IMR-90 (cell line): ENCODE measurements at regions not wholly inside any gene's neighbourhood (a gene's known extent, or its start where the extent isn't known, plus 50 kb on each side); places are given as distances from the start of the nearest gene placed in this dataset.

Experiments used
- ATAC-seq: fragments of 200-7000 bp; cut with Tn5 transposase; 2 replicates; pipeline ENCODE4 v1.9.1; 2020; ENCODE audit warnings: low read depth, mild to moderate bottlenecking, moderate library complexity
- BruUV-seq: library from RNA; stranded (reverse); fragments of 400-500 nt; replicated peaks from 2 replicates; lab custom pipeline; 2021; lab: Mats Ljungman, UMichigan
- CTCF ChIA-PET: fragments of 300-600 bp; formaldehyde crosslinking; extraction: SDS; loops from one replicate; lab custom pipeline; 2021; ENCODE audit warnings: antibody characterized with exemption; lab: Yijun Ruan, JAX
- POLR2A ChIA-PET: fragments of 300-600 bp; sonication (Branson Sonifier 250); formaldehyde crosslinking; loops from one replicate; lab custom pipeline; 2022; ENCODE audit warnings: antibody characterized with exemption; ENCODE audit not compliant: unreplicated experiment; lab: Charles Lee
- DNase-seq: peaks from one replicate; pipeline ENCODE4 v3.0.0; 2013
- H2AFZ ChIP-seq: replicated peaks from 2 replicates; pipeline ENCODE3; 2013; ENCODE audit warnings: low read length, mild to moderate bottlenecking; ENCODE audit not compliant: poor library complexity
- H2AK5ac ChIP-seq: 2 replicates; pipeline ENCODE4 v1.6.1; 2013; ENCODE audit warnings: low read depth, low read length, inconsistent platforms
- H2AK9ac ChIP-seq: replicated peaks from 2 replicates; pipeline ENCODE3; 2013; ENCODE audit warnings: mild to moderate bottlenecking, low read depth, low read length, moderate library complexity; ENCODE audit not compliant: poor library complexity
- H2BK120ac ChIP-seq: 2 replicates; pipeline ENCODE4 v1.6.1; 2013; ENCODE audit warnings: low read depth, low read length, inconsistent platforms
- H2BK15ac ChIP-seq: 3 replicates; pipeline ENCODE4 v1.6.1; 2013; ENCODE audit warnings: low read depth, low read length, inconsistent platforms
- H2BK20ac ChIP-seq: 2 replicates; pipeline ENCODE4 v1.6.1; 2013; ENCODE audit warnings: low read depth, mild to moderate bottlenecking, inconsistent platforms, low read length, moderate library complexity
- H2BK5ac ChIP-seq: 2 replicates; pipeline ENCODE4 v1.6.1; 2013; ENCODE audit warnings: mild to moderate bottlenecking, low read depth, low read length, inconsistent platforms; ENCODE audit not compliant: poor library complexity, severe bottlenecking
- H3K14ac ChIP-seq: replicated peaks from 2 replicates; pipeline ENCODE4 v1.6.1; 2013; ENCODE audit warnings: low read depth, low read length, inconsistent platforms
- H3K18ac ChIP-seq: 2 replicates; pipeline ENCODE4 v1.6.1; 2013; ENCODE audit warnings: low read depth, low read length, control low read depth
- H3K23ac ChIP-seq: 2 replicates; pipeline ENCODE4 v1.6.1; 2013; ENCODE audit warnings: low read depth, low read length, inconsistent platforms
- H3K27ac ChIP-seq: 2 replicates; pipeline ENCODE4 v1.5.1; 2013; ENCODE audit warnings: mild to moderate bottlenecking, control low read depth, low read length; ENCODE audit not compliant: insufficient read depth
- H3K27me3 ChIP-seq: 2 replicates; pipeline ENCODE4 v1.6.1; 2013; ENCODE audit warnings: low read length; ENCODE audit not compliant: control insufficient read depth, insufficient read depth
- H3K36me3 ChIP-seq: 2 replicates; pipeline ENCODE4 v1.6.1; 2013; ENCODE audit warnings: low read length, mixed read lengths; ENCODE audit not compliant: control insufficient read depth, insufficient read depth
- H3K4ac ChIP-seq: 2 replicates; pipeline ENCODE4 v1.6.1; 2013; ENCODE audit warnings: low read depth, low read length, inconsistent platforms
- H3K4me1 ChIP-seq: 2 replicates; pipeline ENCODE4 v1.6.1; 2013; ENCODE audit warnings: low read length, mixed read lengths; ENCODE audit not compliant: control insufficient read depth, insufficient read depth
- H3K4me2 ChIP-seq: 2 replicates; pipeline ENCODE4 v1.6.1; 2013; ENCODE audit warnings: low read depth, mild to moderate bottlenecking, control low read depth, low read length, moderate library complexity
- H3K4me3 ChIP-seq: 2 replicates; pipeline ENCODE4 v1.5.1; 2013; ENCODE audit warnings: low read depth, mild to moderate bottlenecking, control low read depth, low read length, moderate library complexity; ENCODE audit not compliant: insufficient read depth
- H3K56ac ChIP-seq: 2 replicates; pipeline ENCODE4 v1.6.1; 2013; ENCODE audit warnings: low read length, inconsistent platforms; ENCODE audit not compliant: insufficient read depth; ENCODE audit errors: extremely low read depth
- H3K79me1 ChIP-seq, 2 experiments: 2 replicates each; pipeline ENCODE4 v1.6.1; 2013; ENCODE audit warnings: low read length in 2 of 2, inconsistent platforms in 1 of 2, low read depth in 1 of 2
- H3K9ac ChIP-seq: 2 replicates; pipeline ENCODE4 v1.6.1; 2013; ENCODE audit warnings: low read depth, low read length, control low read depth
- H3K9me1 ChIP-seq: 2 replicates; pipeline ENCODE4 v1.6.1; 2013; ENCODE audit warnings: low read length, inconsistent platforms; ENCODE audit not compliant: insufficient read depth
- H3K9me3 ChIP-seq: 2 replicates; pipeline ENCODE4 v1.6.1; 2013; ENCODE audit warnings: low read length; ENCODE audit not compliant: control insufficient read depth, insufficient read depth
- H4K20me1 ChIP-seq: 2 replicates; pipeline ENCODE4 v1.6.1; 2013; ENCODE audit warnings: low read length, inconsistent platforms; ENCODE audit not compliant: insufficient read depth
- H4K5ac ChIP-seq: 2 replicates; pipeline ENCODE4 v1.6.1; 2013; ENCODE audit warnings: mild to moderate bottlenecking, low read depth, low read length, control low read depth
- H4K8ac ChIP-seq, 2 experiments: 2 replicates each; pipeline ENCODE4 v1.6.1; 2013; ENCODE audit warnings: low read depth in 2 of 2, low read length in 2 of 2, control low read depth in 1 of 2, inconsistent platforms in 1 of 2
- H4K91ac ChIP-seq: 2 replicates; pipeline ENCODE4 v1.6.1; 2013; ENCODE audit warnings: low read depth, low read length, inconsistent platforms; ENCODE audit not compliant: insufficient read depth
- BHLHE40 ChIP-seq: fragments of 150-350 bp; IDR thresholded peaks from 2 replicates; pipeline ENCODE4 v1.6.1; 2016; ENCODE audit warnings: mild to moderate bottlenecking, low read depth, low read length
- CEBPB ChIP-seq: IDR thresholded peaks from 2 replicates; pipeline ENCODE4 v1.6.1; 2012; ENCODE audit warnings: low read depth, low read length, improper control_type of control experiment
- CHD1 ChIP-seq: IDR thresholded peaks from 2 replicates; pipeline ENCODE4 v1.6.1; 2012; ENCODE audit warnings: low read depth, low read length, improper control_type of control experiment
- ELK1 ChIP-seq: fragments of 150-350 bp; IDR thresholded peaks from 2 replicates; pipeline ENCODE4 v1.6.1; 2016; ENCODE audit warnings: low read depth, mild to moderate bottlenecking, low read length, moderate library complexity, borderline replicate concordance
- FOS ChIP-seq: fragments of 150-350 bp; IDR thresholded peaks from 2 replicates; pipeline ENCODE4 v1.6.1; 2016; ENCODE audit warnings: low read depth, low read length
- MAFK ChIP-seq: IDR thresholded peaks from 2 replicates; pipeline ENCODE4 v1.6.1; 2012; ENCODE audit warnings: low read depth, low read length, improper control_type of control experiment
- MAZ ChIP-seq: IDR thresholded peaks from 2 replicates; pipeline ENCODE4 v1.6.1; 2012; ENCODE audit warnings: low read depth, mild to moderate bottlenecking, low read length, improper control_type of control experiment, moderate library complexity, borderline replicate concordance
- MXI1 ChIP-seq: IDR thresholded peaks from 2 replicates; pipeline ENCODE4 v1.6.1; 2012; ENCODE audit warnings: low read depth, mild to moderate bottlenecking, low read length, moderate library complexity, borderline replicate concordance
- NFE2L2 ChIP-seq: fragments of 150-350 bp; IDR thresholded peaks from 2 replicates; pipeline ENCODE4 v1.6.1; 2016; ENCODE audit warnings: low read depth, mild to moderate bottlenecking, low read length
- POLR2A ChIP-seq: IDR thresholded peaks from 2 replicates; pipeline ENCODE4 v1.6.1; 2012; ENCODE audit warnings: mild to moderate bottlenecking, low read depth, low read length
- RAD21 ChIP-seq: IDR thresholded peaks from 2 replicates; pipeline ENCODE4 v1.6.1; 2012; ENCODE audit warnings: low read length, improper control_type of control experiment
- RCOR1 ChIP-seq: IDR thresholded peaks from 2 replicates; pipeline ENCODE4 v1.6.1; 2012; ENCODE audit warnings: mild to moderate bottlenecking, low read length, improper control_type of control experiment; ENCODE audit not compliant: insufficient replicate concordance
- RFX5 ChIP-seq: IDR thresholded peaks from 2 replicates; pipeline ENCODE4 v1.8.0; 2012; ENCODE audit warnings: low read depth, mild to moderate bottlenecking, low read length, moderate library complexity
- SMC3 ChIP-seq: fragments of 150-350 bp; IDR thresholded peaks from 2 replicates; pipeline ENCODE4 v1.6.1; 2016; ENCODE audit warnings: low read depth, mild to moderate bottlenecking, antibody characterized with exemption, low read length, moderate library complexity
- USF2 ChIP-seq: fragments of 150-350 bp; IDR thresholded peaks from 2 replicates; pipeline ENCODE4 v1.6.1; 2017; ENCODE audit warnings: mild to moderate bottlenecking, antibody characterized with exemption, low read length, low read depth
- WGBS, 2 experiments: methylation state at CpG; one replicate each; pipeline versions ENCODE4 v1.1.5 to v1.1.7; 2013; ENCODE audit warnings: missing lambda C conversion rate in 2 of 2; ENCODE audit not compliant: insufficient read length in 1 of 2; ENCODE audit errors: extremely low coverage in 2 of 2; 5-methylcytosine and 5-hydroxymethylcytosine counted together
- dilution Hi-C: fragments of 300-500 bp; cut with HindIII; formaldehyde crosslinking; loops from one replicate; pipeline ENCODE4 v1.14.3; 2018; ENCODE audit warnings: low sequenced_read_pairs; ENCODE audit not compliant: unreplicated experiment
- in situ Hi-C: fragments of 300-500 bp; cut with MboI; formaldehyde crosslinking; loops from 3 replicates; pipeline ENCODE4 v1.14.3; 2019; ENCODE audit warnings: low sequenced_read_pairs, inconsistent platforms, mixed read lengths
- intact Hi-C: fragments of 100-400 bp; cut with micrococcal nuclease; formaldehyde crosslinking; loops from 2 replicates; pipeline ENCODE4 v1.10.0; 2022
- TF ChIP-seq, protein P1 (sequence below): conservative IDR thresholded peaks from 2 replicates; pipeline ENCODE4 v1.5.1; 2012; ENCODE audit warnings: mild to moderate bottlenecking, low read depth, low read length, improper control_type of control experiment

DNA sequence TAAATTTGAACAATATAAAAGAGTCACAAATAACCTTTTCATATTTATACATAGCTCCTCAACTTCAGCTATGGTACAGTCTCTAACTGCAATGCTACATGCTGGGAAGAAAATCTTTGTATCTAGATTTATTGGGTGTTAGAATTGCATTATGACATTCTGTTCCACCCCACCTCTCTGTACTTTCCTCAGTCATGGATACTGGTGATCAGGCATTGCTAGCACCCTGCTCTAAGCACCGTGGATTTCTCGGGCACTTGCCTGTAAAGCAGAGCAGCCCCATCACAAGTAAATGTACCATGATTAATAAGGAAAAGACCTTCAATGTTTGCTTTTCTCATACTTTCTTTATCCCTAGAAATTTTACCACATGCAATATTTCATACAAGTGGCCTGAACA, 1028.9 kb upstream of the INTU start:
- H3K56ac ChIP-seq: no peak overlapping the region
- H2AK9ac ChIP-seq: no peak overlapping the region
- H2BK120ac ChIP-seq: no peak overlapping the region
- no peaks in the 10 kb centered on the region for H3K27me3 ChIP-seq
- no peak overlapping the region for H3K4me3 ChIP-seq
- no peak overlapping the region for H3K4me2 ChIP-seq
- CTCF ChIA-PET: interaction anchor here (1.0 kb wide), 1 partner anchor 438 kb away, joined by 3 read pairs; no protein-coding TSS in a partner anchor
- POLR2A ChIA-PET: interaction anchor here (0.5 kb wide), 1 partner anchor 919 kb away, joined by 3 read pairs; no protein-coding TSS in a partner anchor
- H4K91ac ChIP-seq: no peak overlapping the region; the same call in 1 of the 2 replicates
- no peak overlapping the region for H2BK5ac ChIP-seq
- no peak overlapping the region for H3K27ac ChIP-seq
- H3K4ac ChIP-seq: no peak overlapping the region
- intact Hi-C loops (loop anchor here (1.0 to 10.0 kb wide), 5 partner anchors 382 to 1291 kb away; no protein-coding TSS in a partner anchor), in situ Hi-C loops (no loop called here), dilution Hi-C loops (no loop called here)
- H3K9me3 ChIP-seq: no peaks in the 10 kb centered on the region
- no peak overlapping the region for H4K5ac ChIP-seq
- WGBS, 2 experiments: no CpG with 5 or more reads among the region's 2 CpGs
- no peak for TF ChIP-seq RCOR1
- TF ChIP-seq MXI1: no peak
- no peak for TF ChIP-seq CEBPB
- no peak for TF ChIP-seq POLR2A
- no peak for TF ChIP-seq MAZ
- TF ChIP-seq SMC3: no peak
- TF ChIP-seq MAFK: no peak
- TF ChIP-seq, protein P1, sequence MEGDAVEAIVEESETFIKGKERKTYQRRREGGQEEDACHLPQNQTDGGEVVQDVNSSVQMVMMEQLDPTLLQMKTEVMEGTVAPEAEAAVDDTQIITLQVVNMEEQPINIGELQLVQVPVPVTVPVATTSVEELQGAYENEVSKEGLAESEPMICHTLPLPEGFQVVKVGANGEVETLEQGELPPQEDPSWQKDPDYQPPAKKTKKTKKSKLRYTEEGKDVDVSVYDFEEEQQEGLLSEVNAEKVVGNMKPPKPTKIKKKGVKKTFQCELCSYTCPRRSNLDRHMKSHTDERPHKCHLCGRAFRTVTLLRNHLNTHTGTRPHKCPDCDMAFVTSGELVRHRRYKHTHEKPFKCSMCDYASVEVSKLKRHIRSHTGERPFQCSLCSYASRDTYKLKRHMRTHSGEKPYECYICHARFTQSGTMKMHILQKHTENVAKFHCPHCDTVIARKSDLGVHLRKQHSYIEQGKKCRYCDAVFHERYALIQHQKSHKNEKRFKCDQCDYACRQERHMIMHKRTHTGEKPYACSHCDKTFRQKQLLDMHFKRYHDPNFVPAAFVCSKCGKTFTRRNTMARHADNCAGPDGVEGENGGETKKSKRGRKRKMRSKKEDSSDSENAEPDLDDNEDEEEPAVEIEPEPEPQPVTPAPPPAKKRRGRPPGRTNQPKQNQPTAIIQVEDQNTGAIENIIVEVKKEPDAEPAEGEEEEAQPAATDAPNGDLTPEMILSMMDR: no peak
- TF ChIP-seq BHLHE40: no peak
- TF ChIP-seq RAD21: no peak
- no peak for TF ChIP-seq RFX5
- TF ChIP-seq NFE2L2: no peak
- TF ChIP-seq FOS: no peak
- no peak for TF ChIP-seq USF2
- no peak for TF ChIP-seq CHD1
- no peak for TF ChIP-seq ELK1
- H3K9me1 ChIP-seq: no peaks in the 10 kb centered on the region
- no peak overlapping the region for H2AFZ ChIP-seq
- DNase-seq (no peak), ATAC-seq (no peak)
- H3K4me1 ChIP-seq: no peaks in the 10 kb centered on the region
- BruUV-seq: no TSS peak
- no peak overlapping the region for H2BK15ac ChIP-seq
- H3K79me1 ChIP-seq: no peaks in the 10 kb centered on the region
- H2AK5ac ChIP-seq: no peak overlapping the region
- no peak overlapping the region for H3K14ac ChIP-seq
- no peaks in the 10 kb centered on the region for H4K20me1 ChIP-seq
- H2BK20ac ChIP-seq: no peak overlapping the region
- no peak overlapping the region for H3K18ac ChIP-seq
- H3K9ac ChIP-seq: no peak overlapping the region
- H3K36me3 ChIP-seq: no peaks in the 10 kb centered on the region
- no peak overlapping the region for H3K23ac ChIP-seq
- H4K8ac ChIP-seq: no peak overlapping the region
